ENCODE measurements at regions not wholly inside any gene's neighbourhood (a gene's known extent, or its start where the extent isn't known, plus 50 kb on each side); places are given as distances from the start of the nearest gene placed in this dataset.
"Not testable (repeated sequence)": the region's sequence is repeated elsewhere in the genome, so short reads cannot be mapped to it uniquely, and the experiment has no call there.

DNA sequence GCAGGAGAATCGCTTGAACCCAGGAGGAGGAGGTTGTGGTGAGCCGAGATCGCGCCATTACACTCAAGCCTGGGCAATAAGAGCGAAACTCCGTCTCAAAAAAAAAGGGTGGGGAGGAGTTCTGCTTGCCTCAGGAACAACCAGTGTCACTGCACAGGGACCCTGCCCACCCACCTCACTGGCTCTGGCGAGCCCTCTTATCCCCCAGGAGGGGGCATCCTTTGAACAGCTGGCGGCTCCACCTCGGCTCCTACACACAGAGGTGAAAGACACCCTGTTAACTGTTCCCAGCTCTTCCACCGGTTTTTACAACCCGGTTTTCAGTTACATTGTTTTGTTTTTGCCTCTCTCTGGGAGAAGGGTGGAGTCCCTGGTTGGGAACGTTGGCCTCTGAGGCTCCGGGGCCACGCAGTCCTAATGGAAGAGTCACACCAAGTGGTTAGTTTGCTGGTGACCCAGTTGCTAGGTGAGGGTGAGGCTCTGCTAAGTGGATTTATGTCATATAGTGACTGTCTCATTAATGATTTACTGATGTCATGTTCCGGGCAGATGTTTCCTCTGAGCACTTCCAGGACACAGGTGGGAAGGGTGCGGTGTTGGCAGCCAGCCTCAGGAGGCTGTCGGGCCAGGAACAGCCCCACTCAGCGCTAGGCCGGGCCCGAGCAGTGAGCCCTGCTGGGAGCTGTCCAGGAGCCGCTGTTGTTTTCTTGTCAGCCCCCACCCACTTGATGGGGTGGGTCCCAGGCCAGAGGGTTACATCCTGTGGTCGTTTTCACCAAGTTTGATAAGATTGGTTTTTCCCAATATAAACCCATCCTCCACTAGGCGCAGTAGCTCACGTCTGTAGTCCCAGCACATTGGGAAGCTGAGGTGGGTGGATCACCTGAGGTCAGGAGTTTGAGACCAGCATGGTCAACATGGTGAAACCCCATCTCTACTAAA, 4474.3 kb upstream of the OR11H1 start:
- intact Hi-C loops (cut with DNase I); H3K27ac ChIP-seq; H3K27me3 ChIP-seq; H3K4me3 ChIP-seq; H3K4me1 ChIP-seq; H3K9me3 ChIP-seq; H3K36me3 ChIP-seq: not testable (repeated sequence)
- peak in 2 of 4 donors; percentile 4 to 33 for ATAC-seq
- DNase-seq: peak in 2 of 3 donors; percentile 46 to 54
- WGBS (ENCODE audit: insufficient coverage, low coverage, low lambda C conversion rate, missing lambda C conversion rate): 49% methylated on average over 21 of the region's 24 CpGs

- intact Hi-C loops (cut with DNase I); H3K4me1 ChIP-seq; H3K9me3 ChIP-seq; H3K27ac ChIP-seq; H3K36me3 ChIP-seq; H3K4me3 ChIP-seq; H3K27me3 ChIP-seq: not testable (repeated sequence)
- peak in 3 of 4 donors; percentile 5 to 14 (median 7) for ATAC-seq
- DNase-seq: peak in 2 of 3 donors; percentile 47 to 56
- WGBS (ENCODE audit: insufficient coverage, low coverage, low lambda C conversion rate, missing lambda C conversion rate): 63% methylated on average over 11 of the region's 11 CpGs
Observed at GRCh38 chr22:11054681-11055080, 4473.3 kb upstream of the OR11H1 start.

DNA sequence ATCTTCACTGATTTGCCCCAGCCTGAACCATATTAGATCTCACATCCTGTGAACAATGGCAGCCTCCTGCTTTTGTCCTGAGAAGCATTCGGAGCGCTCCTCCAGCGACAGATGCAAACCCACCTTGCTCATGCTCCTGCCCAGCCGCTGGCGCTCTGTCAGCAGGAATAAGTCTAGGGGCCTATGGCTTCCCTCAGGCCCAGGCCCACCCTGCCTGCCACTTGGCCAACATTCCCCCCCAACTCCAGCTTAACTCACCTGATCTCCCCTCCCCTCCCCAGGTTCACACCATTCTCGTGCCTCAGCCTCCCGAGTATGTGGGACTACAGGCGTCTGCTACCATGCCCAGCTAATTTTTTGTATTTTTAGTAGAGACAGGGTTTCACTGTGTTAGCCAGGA, 4472.8 kb upstream of the OR11H1 start:
- H3K36me3 ChIP-seq; H3K27me3 ChIP-seq; H3K4me3 ChIP-seq; H3K9me3 ChIP-seq; H3K27ac ChIP-seq; intact Hi-C loops (cut with DNase I); H3K4me1 ChIP-seq: not testable (repeated sequence)
- WGBS (ENCODE audit: insufficient coverage, low coverage, low lambda C conversion rate, missing lambda C conversion rate): 43% methylated on average over 7 of the region's 8 CpGs
- ATAC-seq (peak in 2 of 4 donors; percentile 2 to 23), DNase-seq (peak in 2 of 3 donors; percentile 52 to 68)

- H3K9me3 ChIP-seq; H3K27ac ChIP-seq; H3K27me3 ChIP-seq; H3K4me3 ChIP-seq; H3K4me1 ChIP-seq; ATAC-seq; H3K36me3 ChIP-seq; intact Hi-C loops (cut with DNase I): not testable (repeated sequence)
- 71% methylated on average over 38 of the region's 39 CpGs for WGBS (ENCODE audit: insufficient coverage, low coverage, low lambda C conversion rate, missing lambda C conversion rate)
- peak in 2 of 3 donors; percentile 47 to 55 for DNase-seq
Observed at GRCh38 chr22:11057955-11058547, 4469.9 kb upstream of the OR11H1 start.

- not testable (repeated sequence) for DNase-seq, ATAC-seq
- 58% methylated on average over 3 of the region's 3 CpGs for WGBS (ENCODE audit: insufficient coverage, low coverage, low lambda C conversion rate, missing lambda C conversion rate)
Observed at GRCh38 chr22:11059129-11059528, 4468.9 kb upstream of the OR11H1 start.

GRCh38 chr22:11060797-11061196, 4467.2 kb upstream of the OR11H1 start:
- H3K27me3 ChIP-seq; ATAC-seq; DNase-seq; H3K27ac ChIP-seq; H3K36me3 ChIP-seq; H3K9me3 ChIP-seq; intact Hi-C loops (cut with DNase I); H3K4me1 ChIP-seq; H3K4me3 ChIP-seq: not testable (repeated sequence)
- WGBS (ENCODE audit: insufficient coverage, low coverage, low lambda C conversion rate, missing lambda C conversion rate): 47% methylated on average over 2 of the region's 2 CpGs

More at GRCh38 chr22:11059129-11059528, 4468.9 kb upstream of the OR11H1 start:
- intact Hi-C loops (cut with DNase I); H3K27ac ChIP-seq; H3K36me3 ChIP-seq; H3K4me1 ChIP-seq; H3K27me3 ChIP-seq; H3K4me3 ChIP-seq; H3K9me3 ChIP-seq: not testable (repeated sequence)

DNA sequence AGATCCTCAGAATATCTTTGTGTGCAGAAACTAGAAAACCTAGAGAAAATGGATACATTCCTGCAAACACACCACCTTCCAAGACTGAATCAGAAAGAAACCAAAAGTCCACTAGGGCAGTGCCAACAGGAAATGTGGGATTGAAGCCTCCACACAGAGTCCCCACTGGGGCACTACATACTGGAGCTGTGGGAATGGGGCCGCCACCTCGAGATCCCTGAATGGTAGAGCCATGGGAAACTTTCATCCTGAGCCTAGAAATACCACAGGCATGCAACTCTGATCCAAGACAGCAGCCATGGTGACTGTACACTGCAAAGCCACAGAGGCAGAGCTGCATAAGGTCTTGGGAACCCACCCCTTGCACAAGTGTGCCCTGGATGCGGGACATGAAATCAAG, 4465.5 kb upstream of the OR11H1 start:
- WGBS (ENCODE audit: insufficient coverage, low coverage, low lambda C conversion rate, missing lambda C conversion rate): 27% methylated on average over 2 of the region's 3 CpGs
- H3K36me3 ChIP-seq; H3K4me1 ChIP-seq; intact Hi-C loops (cut with DNase I); H3K9me3 ChIP-seq; H3K27me3 ChIP-seq; ATAC-seq; H3K27ac ChIP-seq; H3K4me3 ChIP-seq: not testable (repeated sequence)
- DNase-seq: peak in 2 of 3 donors; percentile 49 to 61

DNA sequence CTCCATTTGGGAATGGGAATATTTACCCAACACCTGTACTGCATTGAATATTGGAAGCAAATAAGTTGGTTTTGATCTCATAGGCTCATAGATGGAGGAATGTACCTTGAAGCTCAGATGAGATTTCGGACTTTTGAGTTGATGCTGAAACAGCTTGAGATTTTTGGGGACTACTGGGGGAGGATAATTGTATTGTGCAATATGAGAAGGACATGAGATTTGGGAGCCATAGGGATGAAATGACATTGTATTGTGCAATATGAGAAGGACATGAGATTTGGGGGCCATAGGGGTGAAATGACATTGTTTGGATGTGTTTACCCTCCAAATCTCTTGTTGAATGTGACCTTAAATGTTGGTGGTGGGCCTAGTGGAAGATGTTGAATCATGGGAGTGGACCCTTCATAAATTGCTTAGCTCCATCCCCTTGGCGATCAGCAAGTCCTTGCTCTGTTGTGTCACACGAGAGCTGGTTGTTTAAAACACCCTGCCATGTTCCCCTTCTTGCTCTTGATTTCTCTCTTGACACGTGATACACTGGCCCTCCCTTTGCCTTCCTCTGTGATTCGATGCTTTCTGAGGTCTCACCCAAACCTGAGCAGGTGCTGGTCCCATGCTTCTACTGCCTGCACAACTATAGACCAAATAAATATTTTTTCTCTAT, 4464.8 kb upstream of the OR11H1 start:
- WGBS (ENCODE audit: insufficient coverage, low coverage, low lambda C conversion rate, missing lambda C conversion rate): 19% methylated on average over 5 of the region's 5 CpGs
- H3K27me3 ChIP-seq; H3K4me1 ChIP-seq; intact Hi-C loops (cut with DNase I); ATAC-seq; DNase-seq; H3K36me3 ChIP-seq; H3K4me3 ChIP-seq; H3K27ac ChIP-seq; H3K9me3 ChIP-seq: not testable (repeated sequence)

- H3K36me3 ChIP-seq; H3K4me3 ChIP-seq; ATAC-seq; H3K27ac ChIP-seq; H3K9me3 ChIP-seq; H3K4me1 ChIP-seq; DNase-seq; intact Hi-C loops (cut with DNase I); H3K27me3 ChIP-seq: not testable (repeated sequence)
- 59% methylated on average over 6 of the region's 6 CpGs for WGBS (ENCODE audit: insufficient coverage, low coverage, low lambda C conversion rate, missing lambda C conversion rate)
Observed at GRCh38 chr22:11065210-11065609, 4462.8 kb upstream of the OR11H1 start.

GRCh38 chr22:11065876-11066457, 4462.0 kb upstream of the OR11H1 start:
- H3K9me3 ChIP-seq; intact Hi-C loops (cut with DNase I); ATAC-seq; H3K4me1 ChIP-seq; H3K27ac ChIP-seq; DNase-seq; H3K36me3 ChIP-seq; H3K4me3 ChIP-seq; H3K27me3 ChIP-seq: not testable (repeated sequence)
- WGBS (ENCODE audit: insufficient coverage, low coverage, low lambda C conversion rate, missing lambda C conversion rate): 58% methylated on average over 18 of the region's 18 CpGs
